HCT116 (cell line): ENCODE measurements at regions not wholly inside any gene's neighbourhood (a gene's known extent, or its start where the extent isn't known, plus 50 kb on each side); places are given as distances from the start of the nearest gene placed in this dataset.

ENCODE experiments used
- ATAC-seq: fragments of 200-7000 bp; cut with Tn5 transposase; 2 replicates; pipeline ENCODE4 v1.9.1; 2020; ENCODE audit warnings: mild to moderate bottlenecking, moderate library complexity
- BruUV-seq: library from RNA; stranded (reverse); fragments of 400-500 nt; replicated peaks from 2 replicates; lab custom pipeline; 2021; lab: Mats Ljungman, UMichigan
- CTCF ChIA-PET: fragments of 300-600 bp; sonication (Branson Sonifier 250); formaldehyde crosslinking; loops from one replicate; lab custom pipeline; 2021; ENCODE audit warnings: antibody characterized with exemption; lab: Charles Lee
- POLR2A ChIA-PET: fragments of 300-600, 350-600 bp; sonication (Branson Sonifier 250); formaldehyde crosslinking; loops from one replicate; lab custom pipeline; 2021; ENCODE audit warnings: antibody characterized with exemption; lab: Charles Lee
- RAD21 ChIA-PET, 2 experiments: fragments of 300-600 bp; sonication (Branson Sonifier 250); formaldehyde crosslinking; loops; one replicate each; lab custom pipeline; 2023; ENCODE audit warnings: low total read pairs in 2 of 2; ENCODE audit not compliant: uncharacterized antibody in 2 of 2, unreplicated experiment in 2 of 2, low non-redundant PET in 1 of 2; lab: Charles Lee
- DNase-seq: peaks from one replicate; pipeline ENCODE4 v3.0.0-alpha.2; 2010; ENCODE audit warnings: low read depth, low spot score
- H2AFZ ChIP-seq: fragments of 200-600 bp; shearing (Covaris generic), sonication (generic); 2 replicates; pipeline ENCODE4 v1.6.1; 2017; ENCODE audit warnings: low read depth, mixed run types, mixed read lengths, antibody characterized with exemption, low read length; ENCODE audit not compliant: poor library complexity, severe bottlenecking
- H3K27ac ChIP-seq: 2 replicates; pipeline ENCODE4 v1.5.1; 2012; ENCODE audit warnings: low read depth, low read length
- H3K27me3 ChIP-seq: fragments of 200-600 bp; sonication (generic); 2 replicates; pipeline ENCODE4 v1.6.1; 2016; ENCODE audit warnings: mixed run types, low read length, mixed read lengths; ENCODE audit not compliant: insufficient read depth
- H3K36me3 ChIP-seq, 2 experiments: fragments of 200-500 bp in 1 of 2; fragments of 200-600 bp in 1 of 2; sonication (Bioruptor generic) in 1 of 2; sonication (generic) in 1 of 2; 2 replicates each; pipeline versions ENCODE4 v1.5.1 to v1.6.1; 2014 to 2016; ENCODE audit warnings: low read length in 2 of 2, inconsistent platforms in 1 of 2, mixed read lengths in 1 of 2, mixed run types in 1 of 2; ENCODE audit not compliant: insufficient read depth in 2 of 2, control insufficient read depth in 1 of 2
- H3K4me1 ChIP-seq, 2 experiments: fragments of 200-600 bp in 1 of 2; sonication (generic) in 1 of 2; 2 replicates each; pipeline versions ENCODE4 v1.5.1 to v1.6.1; 2012 to 2017; ENCODE audit warnings: low read length in 2 of 2, inconsistent platforms in 1 of 2, mild to moderate bottlenecking in 1 of 2, mixed read lengths in 1 of 2, mixed run types in 1 of 2, moderate library complexity in 1 of 2; ENCODE audit not compliant: insufficient read depth in 2 of 2, control insufficient read depth in 1 of 2
- H3K4me2 ChIP-seq: fragments of 200-600 bp; sonication (generic); 2 replicates; pipeline ENCODE4 v1.6.1; 2017; ENCODE audit warnings: mixed run types, low read length, mixed read lengths
- H3K4me3 ChIP-seq, 2 experiments: fragments of 200-600 bp in 1 of 2; sonication (generic) in 1 of 2; replicated peaks in 1 of 2; 2 replicates each; pipeline ENCODE4 v1.5.1; 2011 to 2016; ENCODE audit warnings: low read length in 2 of 2, control low read depth in 1 of 2, low read depth in 1 of 2, mild to moderate bottlenecking in 1 of 2, mixed read lengths in 1 of 2, mixed run types in 1 of 2
- H3K79me2 ChIP-seq: fragments of 200-600 bp; sonication (generic); 2 replicates; pipeline ENCODE4 v1.6.1; 2017; ENCODE audit warnings: mild to moderate bottlenecking, mixed run types, low read length, moderate library complexity, mixed read lengths; ENCODE audit not compliant: insufficient read depth
- H3K9ac ChIP-seq: fragments of 200-600 bp; sonication (generic); 2 replicates; pipeline ENCODE4 v1.6.1; 2016; ENCODE audit warnings: low read length, mixed read lengths
- H3K9me2 ChIP-seq: fragments of 200-600 bp; sonication (generic), shearing (Covaris generic); 2 replicates; pipeline ENCODE4 v1.6.1; 2017; ENCODE audit warnings: mixed run types, mild to moderate bottlenecking, moderate library complexity; ENCODE audit not compliant: insufficient read depth
- H3K9me3 ChIP-seq, 2 experiments: fragments of 200-500 bp in 1 of 2; fragments of 200-600 bp in 1 of 2; sonication (Bioruptor generic) in 1 of 2; sonication (generic) in 1 of 2; 2 replicates each; pipeline ENCODE4 v1.6.1; 2014 to 2017; ENCODE audit warnings: low read length in 2 of 2, mixed read lengths in 2 of 2, inconsistent platforms in 1 of 2, low read depth in 1 of 2, mild to moderate bottlenecking in 1 of 2, mixed run types in 1 of 2, moderate library complexity in 1 of 2; ENCODE audit not compliant: control insufficient read depth in 1 of 2, insufficient read depth in 1 of 2
- H4K20me1 ChIP-seq: fragments of 200-600 bp; sonication (generic), shearing (Covaris generic); 2 replicates; pipeline ENCODE4 v1.6.1; 2017; ENCODE audit warnings: mixed run types, mild to moderate bottlenecking, moderate library complexity; ENCODE audit not compliant: insufficient read depth
- CBX3 ChIP-seq: IDR thresholded peaks from 2 replicates; pipeline ENCODE4 v1.6.1; 2012; ENCODE audit warnings: low read depth
- EGR1 ChIP-seq: IDR thresholded peaks from 2 replicates; pipeline ENCODE4 v1.6.1; 2012; ENCODE audit warnings: low read depth
- EZH2 ChIP-seq: fragments of 200-600 bp; sonication (generic); IDR thresholded peaks from 2 replicates; pipeline ENCODE4 v1.6.1; 2017; ENCODE audit warnings: antibody characterized with exemption, mixed run types
- EZH2phosphoT487 ChIP-seq: fragments of 200-600 bp; IDR thresholded peaks from 2 replicates; pipeline ENCODE4 v1.6.1; 2018; ENCODE audit warnings: antibody characterized with exemption, borderline replicate concordance
- MAX ChIP-seq: IDR thresholded peaks from 2 replicates; pipeline ENCODE4 v1.6.1; 2012
- POLR2AphosphoS5 ChIP-seq: IDR thresholded peaks from 2 replicates; pipeline ENCODE4 v1.6.1; 2011; ENCODE audit warnings: mild to moderate bottlenecking, low read depth, low read length, moderate library complexity
- REST ChIP-seq: IDR thresholded peaks from 2 replicates; pipeline ENCODE4 v1.6.1; 2012; ENCODE audit warnings: low read depth
- SP1 ChIP-seq: IDR thresholded peaks from 2 replicates; pipeline ENCODE4 v1.6.1; 2012; ENCODE audit warnings: low read depth
- ZFX ChIP-seq: fragments of 450-650 bp; IDR thresholded peaks from 2 replicates; pipeline ENCODE4 v1.6.1; 2017
- ZNF274 ChIP-seq: fragments of 200-500 bp; sonication (Bioruptor generic); IDR thresholded peaks from 2 replicates; pipeline ENCODE4 v1.6.1; 2014; ENCODE audit warnings: mild to moderate bottlenecking, low read depth, low read length, inconsistent platforms
- intact Hi-C: fragments of 100-400 bp; cut with micrococcal nuclease; formaldehyde crosslinking; loops from 2 replicates; pipeline ENCODE4 v1.10.0; 2022

GRCh38 chr1:59006289-59006658 is 222.4 kb upstream of the JUN start:
- CTCF ChIA-PET: no interaction called here
- no peak for ATAC-seq
- TF ChIP-seq CBX3 (no peak), ZFX (no peak), ZNF274 (no peak), EGR1 (no peak), POLR2AphosphoS5 (no peak), MAX (no peak)

GRCh38 chr1:59006932-59007331 is 223.1 kb upstream of the JUN start:
- Histone ChIP-seq H4K20me1 (no peaks in the 10 kb centered on the region), H3K36me3 (no peaks in the 10 kb centered on the region), H3K9me2 (no peaks in the 10 kb centered on the region), H3K4me3 (no peak overlapping the region), H3K79me2 (no peaks in the 10 kb centered on the region), H3K9me3 (no peaks in the 10 kb centered on the region), H2AFZ (no peak overlapping the region), H3K9ac (no peak overlapping the region), H3K27ac (no peak overlapping the region), H3K27me3 (no peaks in the 10 kb centered on the region), H3K4me1 (peaks cover 0 to 6% of the 10 kb centered on the region in 2 experiments; a peak in 1 of 4 replicates), H3K4me2 (no peak overlapping the region)
- intact Hi-C loops: no loop called here
- DNase-seq (no peak), ATAC-seq (no peak)
- ChIA-PET CTCF (no interaction called here), POLR2A (no interaction called here), RAD21 (no interaction called here)
- no TSS peak for BruUV-seq
- TF ChIP-seq REST (no peak), EZH2phosphoT487 (no peak), MAX (no peak), EZH2 (no peak), SP1 (no peak)

More at GRCh38 chr1:59006289-59006658, 222.4 kb upstream of the JUN start:
- BruUV-seq: no TSS peak
- Histone ChIP-seq H3K9me2 (no peaks in the 10 kb centered on the region), H3K4me3 (no peak overlapping the region), H3K4me1 (peaks cover 0 to 6% of the 10 kb centered on the region in 2 experiments; a peak in 1 of 4 replicates), H2AFZ (no peak overlapping the region), H3K79me2 (no peaks in the 10 kb centered on the region), H3K36me3 (no peaks in the 10 kb centered on the region), H3K4me2 (no peak overlapping the region), H3K27ac (no peak overlapping the region), H4K20me1 (no peaks in the 10 kb centered on the region), H3K9me3 (no peaks in the 10 kb centered on the region), H3K9ac (no peak overlapping the region), H3K27me3 (no peaks in the 10 kb centered on the region)
- intact Hi-C loops: no loop called here
- RAD21 ChIA-PET: no interaction called here
- POLR2A ChIA-PET: no interaction called here
- no peak for DNase-seq
